Epithelial cell of proximal tubule (primary cell): ENCODE measurements at regions not wholly inside any gene's neighbourhood (a gene's known extent, or its start where the extent isn't known, plus 50 kb on each side); places are given as distances from the start of the nearest gene placed in this dataset.
A peak's percentile ranks its signal among the peaks of the same experiment; 100 is the strongest.

Experiments
- DNase-seq: peaks from one replicate; pipeline ENCODE4 v3.0.0-alpha.2; 2011; ENCODE audit warnings: low read depth
- H3K4me3 ChIP-seq: 2 replicates; pipeline ENCODE4 v1.5.1; 2011; ENCODE audit warnings: low read depth, mild to moderate bottlenecking, low read length
- TF ChIP-seq, protein P1 (sequence below): conservative IDR thresholded peaks from 2 replicates; pipeline ENCODE4 v1.5.1; 2012; ENCODE audit warnings: low read depth, mild to moderate bottlenecking, low read length

DNA sequence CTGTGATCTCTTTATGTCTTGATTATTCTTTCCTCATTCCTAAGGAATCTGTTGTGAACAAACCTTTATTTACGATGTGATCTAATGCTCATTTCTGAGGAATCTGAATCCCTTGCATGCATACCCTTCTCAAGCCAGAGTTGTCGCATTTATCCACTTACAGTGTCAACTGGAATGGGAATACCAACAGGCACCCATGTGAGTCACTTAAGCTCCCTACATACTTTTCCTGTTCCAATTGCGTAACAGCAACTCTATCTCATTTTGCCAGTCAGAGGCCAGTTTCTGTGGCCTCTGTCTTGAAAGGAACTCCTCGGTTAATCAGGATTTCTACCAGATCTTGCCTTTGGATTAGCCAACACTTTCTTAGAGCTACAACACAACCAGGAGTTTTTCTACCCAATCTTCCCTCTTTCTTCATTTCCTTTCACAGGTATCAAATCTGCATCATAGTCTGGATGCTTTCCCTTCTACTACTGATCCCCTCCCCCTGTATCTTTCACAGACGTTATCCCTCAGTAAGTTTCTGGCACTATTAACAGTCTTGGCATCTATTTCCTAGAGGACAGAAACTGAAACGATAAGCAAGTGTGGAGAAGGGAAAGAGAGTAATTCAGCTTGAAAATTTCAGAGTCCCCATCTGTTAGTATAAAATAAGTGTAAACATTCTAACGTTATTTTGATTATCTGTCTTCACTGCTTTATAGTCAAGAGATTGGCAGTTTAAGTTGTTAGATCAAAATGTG is 66.8 kb upstream of the BCHE start:
- TF ChIP-seq, protein P1, sequence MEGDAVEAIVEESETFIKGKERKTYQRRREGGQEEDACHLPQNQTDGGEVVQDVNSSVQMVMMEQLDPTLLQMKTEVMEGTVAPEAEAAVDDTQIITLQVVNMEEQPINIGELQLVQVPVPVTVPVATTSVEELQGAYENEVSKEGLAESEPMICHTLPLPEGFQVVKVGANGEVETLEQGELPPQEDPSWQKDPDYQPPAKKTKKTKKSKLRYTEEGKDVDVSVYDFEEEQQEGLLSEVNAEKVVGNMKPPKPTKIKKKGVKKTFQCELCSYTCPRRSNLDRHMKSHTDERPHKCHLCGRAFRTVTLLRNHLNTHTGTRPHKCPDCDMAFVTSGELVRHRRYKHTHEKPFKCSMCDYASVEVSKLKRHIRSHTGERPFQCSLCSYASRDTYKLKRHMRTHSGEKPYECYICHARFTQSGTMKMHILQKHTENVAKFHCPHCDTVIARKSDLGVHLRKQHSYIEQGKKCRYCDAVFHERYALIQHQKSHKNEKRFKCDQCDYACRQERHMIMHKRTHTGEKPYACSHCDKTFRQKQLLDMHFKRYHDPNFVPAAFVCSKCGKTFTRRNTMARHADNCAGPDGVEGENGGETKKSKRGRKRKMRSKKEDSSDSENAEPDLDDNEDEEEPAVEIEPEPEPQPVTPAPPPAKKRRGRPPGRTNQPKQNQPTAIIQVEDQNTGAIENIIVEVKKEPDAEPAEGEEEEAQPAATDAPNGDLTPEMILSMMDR = no peak
- no peak for DNase-seq
- H3K4me3 ChIP-seq = no peak overlapping the region

DNA sequence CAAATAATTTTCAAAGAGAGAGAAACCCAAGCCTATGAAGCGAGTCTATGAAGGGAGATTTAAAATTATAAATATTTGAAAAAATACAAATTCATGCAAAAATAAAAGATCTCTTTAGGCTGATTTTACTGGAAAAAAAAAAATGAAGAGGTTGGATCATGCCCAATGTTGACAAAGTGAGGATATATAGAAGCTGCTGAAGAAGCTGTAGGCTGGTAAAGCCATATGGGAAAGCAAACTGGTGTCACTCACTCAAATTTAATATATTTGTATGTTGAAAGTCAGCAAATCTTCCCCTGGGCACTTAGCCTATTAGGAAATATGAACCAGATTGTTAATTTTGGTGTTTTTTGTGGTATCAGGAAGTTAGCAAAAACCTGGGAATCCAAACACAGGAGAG is 61.8 kb upstream of the BCHE start:
- no peak overlapping the region for H3K4me3 ChIP-seq
- TF ChIP-seq, protein P1 = no peak
- no peak for DNase-seq

DNA sequence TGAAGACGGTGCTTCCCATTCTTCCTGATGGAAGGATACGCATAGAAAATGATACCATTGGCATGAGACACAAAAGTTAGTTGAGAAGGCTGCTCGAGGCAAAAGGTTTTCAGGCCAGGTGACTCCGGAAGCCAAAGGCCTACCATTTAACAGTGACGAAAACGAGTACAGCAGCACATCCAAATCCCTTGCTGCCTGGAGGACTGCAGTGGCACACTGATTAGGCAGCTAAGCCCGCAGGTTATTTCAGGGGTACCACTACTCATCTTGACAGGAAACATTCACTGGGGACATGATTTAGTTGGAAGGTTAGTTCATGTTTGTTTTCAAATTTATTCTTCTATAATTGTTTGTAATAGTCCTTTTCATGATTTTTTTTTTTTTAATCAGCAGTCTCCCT is 59.9 kb upstream of the BCHE start:
- TF ChIP-seq, protein P1 = no peak
- DNase-seq = no peak
- no peak overlapping the region for H3K4me3 ChIP-seq

DNA sequence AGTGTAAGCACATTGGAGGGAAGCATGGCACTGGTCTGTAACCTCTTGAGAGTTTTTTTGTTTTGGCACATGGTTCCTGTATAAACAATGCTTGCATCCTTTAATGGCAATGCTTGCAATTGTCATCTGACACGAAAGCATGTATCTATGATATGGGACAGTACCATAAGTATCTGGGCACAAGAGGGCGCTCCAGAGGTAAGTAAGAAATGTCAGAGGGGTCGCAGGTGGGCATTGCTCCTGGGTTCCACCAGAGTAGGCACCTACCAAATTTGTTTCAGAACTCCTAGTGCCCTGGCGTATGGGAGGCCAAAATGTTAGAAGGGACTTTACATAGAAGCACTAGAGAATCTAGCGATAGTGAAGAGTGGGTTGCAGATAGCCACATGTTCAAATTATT is 58.7 kb upstream of the BCHE start:
- no peak for DNase-seq
- TF ChIP-seq, protein P1 = peak; percentile 58

DNA sequence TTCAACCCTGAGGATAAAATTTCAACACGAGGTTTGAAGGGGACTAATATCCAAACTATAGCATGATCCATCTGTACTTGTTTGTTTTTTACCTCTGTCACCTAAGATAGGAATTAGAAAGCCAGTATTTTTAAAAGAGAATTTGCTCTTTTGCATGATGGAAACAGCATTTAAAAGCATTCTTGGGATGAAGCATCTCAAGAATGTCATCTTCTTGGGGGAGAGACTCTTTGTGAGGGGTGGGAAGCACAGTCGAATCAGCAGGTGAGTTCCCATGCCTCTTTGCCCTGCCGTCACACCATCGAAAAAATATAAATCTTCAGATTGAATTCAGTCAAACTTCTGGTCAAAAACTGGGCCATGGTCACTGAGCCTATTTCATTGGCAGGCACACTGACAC is 55.3 kb upstream of the BCHE start:
- DNase-seq = no peak

More for the DNA sequence above, 58.7 kb upstream of the BCHE start:
- H3K4me3 ChIP-seq = no peak overlapping the region

More for the DNA sequence above, 55.3 kb upstream of the BCHE start:
- TF ChIP-seq, protein P1 = no peak
- H3K4me3 ChIP-seq = no peak overlapping the region
